K562 (cell line): ENCODE measurements at regions not wholly inside any gene's neighbourhood (a gene's known extent, or its start where the extent isn't known, plus 50 kb on each side); places are given as distances from the start of the nearest gene placed in this dataset.

Experiments
- ATF3 ChIP-seq, 2 experiments: fragments of 450-650 bp in 1 of 2; sonication (generic) in 1 of 2; formaldehyde crosslinking in 1 of 2; IDR thresholded peaks in 1 of 2; conservative IDR thresholded peaks in 1 of 2; 2 replicates each; pipeline versions ENCODE4 v1.6.1 to v1.8.1; 2016 to 2023; ENCODE audit warnings: mild to moderate bottlenecking in 2 of 2, moderate library complexity in 2 of 2, inconsistent platforms in 1 of 2, missing genetic modification reagents in 1 of 2
- MAFK ChIP-seq: IDR thresholded peaks from 2 replicates; pipeline ENCODE4 v1.6.1; 2011; ENCODE audit warnings: low read length, improper control_type of control experiment
- THRA ChIP-seq: fragments of 450-650 bp; IDR thresholded peaks from 2 replicates; pipeline ENCODE4 v1.6.1; 2017; ENCODE audit warnings: mild to moderate bottlenecking, moderate library complexity
- ZNF780A ChIP-seq: fragments of 250-450 bp; sonication (Bioruptor Pico); IDR thresholded peaks from 2 replicates; pipeline ENCODE4 v1.5.0; 2021; ENCODE audit warnings: mild to moderate bottlenecking
- TF ChIP-seq, protein P1 (sequence below): sonication (generic); formaldehyde crosslinking; IDR thresholded peaks from 2 replicates; pipeline ENCODE4 v1.8.0; 2023; ENCODE audit warnings: missing genetic modification reagents, mild to moderate bottlenecking, borderline replicate concordance
- TF ChIP-seq, protein P2 (sequence below): sonication (generic); formaldehyde crosslinking; IDR thresholded peaks from 2 replicates; pipeline ENCODE4 v1.8.0; 2023; ENCODE audit warnings: mild to moderate bottlenecking, missing genetic modification reagents
- TF ChIP-seq, protein P3 (sequence below): fragments of 450-650 bp; IDR thresholded peaks from 2 replicates; pipeline ENCODE4 v1.6.1; 2018; ENCODE audit not compliant: partially characterized antibody
- TF ChIP-seq, protein P4 (sequence below), 3 experiments: IDR thresholded peaks in 2 of 3; conservative IDR thresholded peaks in 1 of 3; 2 replicates each; pipeline ENCODE4 v1.5.1; 2011 to 2012; ENCODE audit warnings: low read length in 3 of 3, mild to moderate bottlenecking in 3 of 3, control low read depth in 2 of 3, improper control_type of control experiment in 1 of 3, inconsistent platforms in 1 of 3, low read depth in 1 of 3, mixed read lengths in 1 of 3, moderate library complexity in 1 of 3; ENCODE audit not compliant: insufficient read depth in 2 of 3

DNA sequence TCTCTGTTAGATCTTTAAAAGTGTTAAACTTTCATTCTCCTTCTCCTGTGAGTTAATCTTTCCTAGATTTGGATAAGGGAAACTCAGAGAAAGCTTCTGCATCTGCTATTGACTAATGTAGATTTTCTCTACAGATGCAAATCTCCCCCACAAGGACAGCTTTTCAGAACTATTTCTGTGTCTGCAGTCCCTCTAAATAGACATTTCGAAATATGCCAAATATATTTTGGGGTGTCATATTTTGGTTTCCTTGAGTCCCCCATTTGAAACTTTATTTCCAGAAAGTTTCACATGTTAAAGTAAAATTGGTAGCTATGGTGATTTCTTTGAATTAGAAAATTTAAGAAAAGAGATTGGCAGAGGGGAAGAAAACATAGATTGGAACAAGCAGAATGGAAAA lies 852.3 kb upstream of the ALCAM start:
- TF ChIP-seq, protein P1, sequence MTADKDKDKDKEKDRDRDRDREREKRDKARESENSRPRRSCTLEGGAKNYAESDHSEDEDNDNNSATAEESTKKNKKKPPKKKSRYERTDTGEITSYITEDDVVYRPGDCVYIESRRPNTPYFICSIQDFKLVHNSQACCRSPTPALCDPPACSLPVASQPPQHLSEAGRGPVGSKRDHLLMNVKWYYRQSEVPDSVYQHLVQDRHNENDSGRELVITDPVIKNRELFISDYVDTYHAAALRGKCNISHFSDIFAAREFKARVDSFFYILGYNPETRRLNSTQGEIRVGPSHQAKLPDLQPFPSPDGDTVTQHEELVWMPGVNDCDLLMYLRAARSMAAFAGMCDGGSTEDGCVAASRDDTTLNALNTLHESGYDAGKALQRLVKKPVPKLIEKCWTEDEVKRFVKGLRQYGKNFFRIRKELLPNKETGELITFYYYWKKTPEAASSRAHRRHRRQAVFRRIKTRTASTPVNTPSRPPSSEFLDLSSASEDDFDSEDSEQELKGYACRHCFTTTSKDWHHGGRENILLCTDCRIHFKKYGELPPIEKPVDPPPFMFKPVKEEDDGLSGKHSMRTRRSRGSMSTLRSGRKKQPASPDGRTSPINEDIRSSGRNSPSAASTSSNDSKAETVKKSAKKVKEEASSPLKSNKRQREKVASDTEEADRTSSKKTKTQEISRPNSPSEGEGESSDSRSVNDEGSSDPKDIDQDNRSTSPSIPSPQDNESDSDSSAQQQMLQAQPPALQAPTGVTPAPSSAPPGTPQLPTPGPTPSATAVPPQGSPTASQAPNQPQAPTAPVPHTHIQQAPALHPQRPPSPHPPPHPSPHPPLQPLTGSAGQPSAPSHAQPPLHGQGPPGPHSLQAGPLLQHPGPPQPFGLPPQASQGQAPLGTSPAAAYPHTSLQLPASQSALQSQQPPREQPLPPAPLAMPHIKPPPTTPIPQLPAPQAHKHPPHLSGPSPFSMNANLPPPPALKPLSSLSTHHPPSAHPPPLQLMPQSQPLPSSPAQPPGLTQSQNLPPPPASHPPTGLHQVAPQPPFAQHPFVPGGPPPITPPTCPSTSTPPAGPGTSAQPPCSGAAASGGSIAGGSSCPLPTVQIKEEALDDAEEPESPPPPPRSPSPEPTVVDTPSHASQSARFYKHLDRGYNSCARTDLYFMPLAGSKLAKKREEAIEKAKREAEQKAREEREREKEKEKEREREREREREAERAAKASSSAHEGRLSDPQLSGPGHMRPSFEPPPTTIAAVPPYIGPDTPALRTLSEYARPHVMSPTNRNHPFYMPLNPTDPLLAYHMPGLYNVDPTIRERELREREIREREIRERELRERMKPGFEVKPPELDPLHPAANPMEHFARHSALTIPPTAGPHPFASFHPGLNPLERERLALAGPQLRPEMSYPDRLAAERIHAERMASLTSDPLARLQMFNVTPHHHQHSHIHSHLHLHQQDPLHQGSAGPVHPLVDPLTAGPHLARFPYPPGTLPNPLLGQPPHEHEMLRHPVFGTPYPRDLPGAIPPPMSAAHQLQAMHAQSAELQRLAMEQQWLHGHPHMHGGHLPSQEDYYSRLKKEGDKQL (CRISPR knock-in tag), result no peak
- no peak for TF ChIP-seq ZNF780A (CRISPR knock-in tag)
- no peak for TF ChIP-seq MAFK
- TF ChIP-seq, protein P2, sequence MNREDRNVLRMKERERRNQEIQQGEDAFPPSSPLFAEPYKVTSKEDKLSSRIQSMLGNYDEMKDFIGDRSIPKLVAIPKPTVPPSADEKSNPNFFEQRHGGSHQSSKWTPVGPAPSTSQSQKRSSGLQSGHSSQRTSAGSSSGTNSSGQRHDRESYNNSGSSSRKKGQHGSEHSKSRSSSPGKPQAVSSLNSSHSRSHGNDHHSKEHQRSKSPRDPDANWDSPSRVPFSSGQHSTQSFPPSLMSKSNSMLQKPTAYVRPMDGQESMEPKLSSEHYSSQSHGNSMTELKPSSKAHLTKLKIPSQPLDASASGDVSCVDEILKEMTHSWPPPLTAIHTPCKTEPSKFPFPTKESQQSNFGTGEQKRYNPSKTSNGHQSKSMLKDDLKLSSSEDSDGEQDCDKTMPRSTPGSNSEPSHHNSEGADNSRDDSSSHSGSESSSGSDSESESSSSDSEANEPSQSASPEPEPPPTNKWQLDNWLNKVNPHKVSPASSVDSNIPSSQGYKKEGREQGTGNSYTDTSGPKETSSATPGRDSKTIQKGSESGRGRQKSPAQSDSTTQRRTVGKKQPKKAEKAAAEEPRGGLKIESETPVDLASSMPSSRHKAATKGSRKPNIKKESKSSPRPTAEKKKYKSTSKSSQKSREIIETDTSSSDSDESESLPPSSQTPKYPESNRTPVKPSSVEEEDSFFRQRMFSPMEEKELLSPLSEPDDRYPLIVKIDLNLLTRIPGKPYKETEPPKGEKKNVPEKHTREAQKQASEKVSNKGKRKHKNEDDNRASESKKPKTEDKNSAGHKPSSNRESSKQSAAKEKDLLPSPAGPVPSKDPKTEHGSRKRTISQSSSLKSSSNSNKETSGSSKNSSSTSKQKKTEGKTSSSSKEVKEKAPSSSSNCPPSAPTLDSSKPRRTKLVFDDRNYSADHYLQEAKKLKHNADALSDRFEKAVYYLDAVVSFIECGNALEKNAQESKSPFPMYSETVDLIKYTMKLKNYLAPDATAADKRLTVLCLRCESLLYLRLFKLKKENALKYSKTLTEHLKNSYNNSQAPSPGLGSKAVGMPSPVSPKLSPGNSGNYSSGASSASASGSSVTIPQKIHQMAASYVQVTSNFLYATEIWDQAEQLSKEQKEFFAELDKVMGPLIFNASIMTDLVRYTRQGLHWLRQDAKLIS, result no peak
- no peak for TF ChIP-seq THRA
- TF ChIP-seq, protein P3, sequence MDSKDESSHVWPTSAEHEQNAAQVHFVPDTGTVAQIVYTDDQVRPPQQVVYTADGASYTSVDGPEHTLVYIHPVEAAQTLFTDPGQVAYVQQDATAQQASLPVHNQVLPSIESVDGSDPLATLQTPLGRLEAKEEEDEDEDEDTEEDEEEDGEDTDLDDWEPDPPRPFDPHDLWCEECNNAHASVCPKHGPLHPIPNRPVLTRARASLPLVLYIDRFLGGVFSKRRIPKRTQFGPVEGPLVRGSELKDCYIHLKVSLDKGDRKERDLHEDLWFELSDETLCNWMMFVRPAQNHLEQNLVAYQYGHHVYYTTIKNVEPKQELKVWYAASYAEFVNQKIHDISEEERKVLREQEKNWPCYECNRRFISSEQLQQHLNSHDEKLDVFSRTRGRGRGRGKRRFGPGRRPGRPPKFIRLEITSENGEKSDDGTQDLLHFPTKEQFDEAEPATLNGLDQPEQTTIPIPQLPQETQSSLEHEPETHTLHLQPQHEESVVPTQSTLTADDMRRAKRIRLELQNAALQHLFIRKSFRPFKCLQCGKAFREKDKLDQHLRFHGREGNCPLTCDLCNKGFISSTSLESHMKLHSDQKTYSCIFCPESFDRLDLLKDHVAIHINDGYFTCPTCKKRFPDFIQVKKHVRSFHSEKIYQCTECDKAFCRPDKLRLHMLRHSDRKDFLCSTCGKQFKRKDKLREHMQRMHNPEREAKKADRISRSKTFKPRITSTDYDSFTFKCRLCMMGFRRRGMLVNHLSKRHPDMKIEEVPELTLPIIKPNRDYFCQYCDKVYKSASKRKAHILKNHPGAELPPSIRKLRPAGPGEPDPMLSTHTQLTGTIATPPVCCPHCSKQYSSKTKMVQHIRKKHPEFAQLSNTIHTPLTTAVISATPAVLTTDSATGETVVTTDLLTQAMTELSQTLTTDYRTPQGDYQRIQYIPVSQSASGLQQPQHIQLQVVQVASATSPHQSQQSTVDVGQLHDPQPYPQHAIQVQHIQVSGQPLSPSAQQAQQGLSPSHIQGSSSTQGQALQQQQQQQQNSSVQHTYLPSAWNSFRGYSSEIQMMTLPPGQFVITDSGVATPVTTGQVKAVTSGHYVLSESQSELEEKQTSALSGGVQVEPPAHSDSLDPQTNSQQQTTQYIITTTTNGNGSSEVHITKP, result no peak
- TF ChIP-seq, protein P4, sequence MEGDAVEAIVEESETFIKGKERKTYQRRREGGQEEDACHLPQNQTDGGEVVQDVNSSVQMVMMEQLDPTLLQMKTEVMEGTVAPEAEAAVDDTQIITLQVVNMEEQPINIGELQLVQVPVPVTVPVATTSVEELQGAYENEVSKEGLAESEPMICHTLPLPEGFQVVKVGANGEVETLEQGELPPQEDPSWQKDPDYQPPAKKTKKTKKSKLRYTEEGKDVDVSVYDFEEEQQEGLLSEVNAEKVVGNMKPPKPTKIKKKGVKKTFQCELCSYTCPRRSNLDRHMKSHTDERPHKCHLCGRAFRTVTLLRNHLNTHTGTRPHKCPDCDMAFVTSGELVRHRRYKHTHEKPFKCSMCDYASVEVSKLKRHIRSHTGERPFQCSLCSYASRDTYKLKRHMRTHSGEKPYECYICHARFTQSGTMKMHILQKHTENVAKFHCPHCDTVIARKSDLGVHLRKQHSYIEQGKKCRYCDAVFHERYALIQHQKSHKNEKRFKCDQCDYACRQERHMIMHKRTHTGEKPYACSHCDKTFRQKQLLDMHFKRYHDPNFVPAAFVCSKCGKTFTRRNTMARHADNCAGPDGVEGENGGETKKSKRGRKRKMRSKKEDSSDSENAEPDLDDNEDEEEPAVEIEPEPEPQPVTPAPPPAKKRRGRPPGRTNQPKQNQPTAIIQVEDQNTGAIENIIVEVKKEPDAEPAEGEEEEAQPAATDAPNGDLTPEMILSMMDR (IDR thresholded peaks at IDR 0.05 in 2 of 3, conservative IDR thresholded peaks at IDR 0.05 in 1 of 3; ENCODE audit: insufficient read depth in 2 of 3, low read depth in 1 of 3, low read length in 3 of 3), result no peak
- no peak for TF ChIP-seq ATF3 (IDR thresholded peaks at IDR 0.05)
- no peak for TF ChIP-seq ATF3 (CRISPR knock-in tag; conservative IDR thresholded peaks at IDR 0.05)
